ENCODE measurements at regions not wholly inside any gene's neighbourhood (a gene's known extent, or its start where the extent isn't known, plus 50 kb on each side); places are given as distances from the start of the nearest gene placed in this dataset.

GRCh38 chr3:110755345-110755744, 316.3 kb upstream of the NECTIN3 start:
- H3K4me1 ChIP-seq (ENCODE audit: insufficient read depth, low read length, poor library complexity, severe bottlenecking), result no peaks in the 10 kb centered on the region
- no peaks in the 10 kb centered on the region for H3K36me3 ChIP-seq (ENCODE audit: insufficient read depth, low read length, poor library complexity, severe bottlenecking)
- no TSS peak for BruUV-seq (replicated peaks)
- no peaks in the 10 kb centered on the region for H3K9me3 ChIP-seq (ENCODE audit: low read depth, low read length, poor library complexity, severe bottlenecking)
- TF ChIP-seq CTCF (conservative IDR thresholded peaks at IDR 0.05; ENCODE audit: low read depth, low read length) (no peak), EZH2 (IDR thresholded peaks at IDR 0.05; ENCODE audit: borderline replicate concordance, low read depth, low read length, poor library complexity, severe bottlenecking) (no peak)
- DNase-seq (ENCODE audit: low spot score), result no peak
- POLR2A ChIA-PET (ENCODE audit: low non-redundant PET), result no interaction called here
- no peaks in the 10 kb centered on the region for H3K27me3 ChIP-seq (replicated peaks; ENCODE audit: insufficient read depth, low read depth, low read length, poor library complexity)
- no peak overlapping the region for H3K4me3 ChIP-seq (ENCODE audit: low read depth, low read length, poor library complexity, severe bottlenecking)
- intact Hi-C loops (cut with micrococcal nuclease; ENCODE audit: unreplicated experiment), result no loop called here
- CTCF ChIA-PET, result no interaction called here
- no peak overlapping the region for H3K27ac ChIP-seq (ENCODE audit: low read depth, low read length, poor library complexity, severe bottlenecking)

GRCh38 chr3:110756705-110757104, 314.9 kb upstream of the NECTIN3 start:
- no peak for DNase-seq (ENCODE audit: low spot score)
- ChIA-PET POLR2A (ENCODE audit: low non-redundant PET) (no interaction called here), CTCF (no interaction called here)
- no peaks in the 10 kb centered on the region for H3K36me3 ChIP-seq (ENCODE audit: insufficient read depth, low read length, poor library complexity, severe bottlenecking)
- no peak for TF ChIP-seq CTCF (conservative IDR thresholded peaks at IDR 0.05; ENCODE audit: low read depth, low read length)
- no peak for TF ChIP-seq EZH2 (IDR thresholded peaks at IDR 0.05; ENCODE audit: borderline replicate concordance, low read depth, low read length, poor library complexity, severe bottlenecking)
- H3K9me3 ChIP-seq (ENCODE audit: low read depth, low read length, poor library complexity, severe bottlenecking), result no peaks in the 10 kb centered on the region
- BruUV-seq (replicated peaks), result no TSS peak
- no peaks in the 10 kb centered on the region for H3K27me3 ChIP-seq (replicated peaks; ENCODE audit: insufficient read depth, low read depth, low read length, poor library complexity)
- H3K4me1 ChIP-seq (ENCODE audit: insufficient read depth, low read length, poor library complexity, severe bottlenecking), result no peaks in the 10 kb centered on the region
- no peak overlapping the region for H3K27ac ChIP-seq (ENCODE audit: low read depth, low read length, poor library complexity, severe bottlenecking)
- H3K4me3 ChIP-seq (ENCODE audit: low read depth, low read length, poor library complexity, severe bottlenecking), result no peak overlapping the region
- intact Hi-C loops (cut with micrococcal nuclease; ENCODE audit: unreplicated experiment), result no loop called here

GRCh38 chr3:110758208-110758607, 313.4 kb upstream of the NECTIN3 start:
- no peaks in the 10 kb centered on the region for H3K36me3 ChIP-seq (ENCODE audit: insufficient read depth, low read length, poor library complexity, severe bottlenecking)
- H3K4me3 ChIP-seq (ENCODE audit: low read depth, low read length, poor library complexity, severe bottlenecking), result no peak overlapping the region
- TF ChIP-seq CTCF (conservative IDR thresholded peaks at IDR 0.05; ENCODE audit: low read depth, low read length) (no peak), EZH2 (IDR thresholded peaks at IDR 0.05; ENCODE audit: borderline replicate concordance, low read depth, low read length, poor library complexity, severe bottlenecking) (no peak)
- no peaks in the 10 kb centered on the region for H3K27me3 ChIP-seq (replicated peaks; ENCODE audit: insufficient read depth, low read depth, low read length, poor library complexity)
- no TSS peak for BruUV-seq (replicated peaks)
- POLR2A ChIA-PET (ENCODE audit: low non-redundant PET), result no interaction called here
- no peak for DNase-seq (ENCODE audit: low spot score)
- no peak overlapping the region for H3K27ac ChIP-seq (ENCODE audit: low read depth, low read length, poor library complexity, severe bottlenecking)
- no peaks in the 10 kb centered on the region for H3K4me1 ChIP-seq (ENCODE audit: insufficient read depth, low read length, poor library complexity, severe bottlenecking)
- no peaks in the 10 kb centered on the region for H3K9me3 ChIP-seq (ENCODE audit: low read depth, low read length, poor library complexity, severe bottlenecking)
- CTCF ChIA-PET, result no interaction called here
- intact Hi-C loops (cut with micrococcal nuclease; ENCODE audit: unreplicated experiment), result no loop called here

Data from A673 (cell line).